Panc1 (cell line): ENCODE measurements at regions not wholly inside any gene's neighbourhood (a gene's known extent, or its start where the extent isn't known, plus 50 kb on each side); places are given as distances from the start of the nearest gene placed in this dataset.

Experiments used
- ATAC-seq: fragments of 200-7000 bp; cut with Tn5 transposase; 2 replicates; pipeline ENCODE4 v1.9.1; 2020; ENCODE audit warnings: mild to moderate bottlenecking, moderate library complexity
- BruUV-seq: library from RNA; stranded (reverse); fragments of 400-500 nt; replicated peaks from 2 replicates; lab custom pipeline; 2021; lab: Mats Ljungman, UMichigan
- CTCF ChIA-PET: fragments of 300-600 bp; sonication (Branson Sonifier 250); formaldehyde crosslinking; loops from one replicate; lab custom pipeline; 2022; ENCODE audit warnings: antibody characterized with exemption; lab: Charles Lee
- POLR2A ChIA-PET: fragments of 300-600 bp; sonication (Branson Sonifier 250); formaldehyde crosslinking; loops from one replicate; lab custom pipeline; 2022; ENCODE audit warnings: antibody characterized with exemption; lab: Charles Lee
- DNase-seq: peaks from one replicate; pipeline ENCODE4 v3.0.0-alpha.2; 2010; ENCODE audit warnings: low read depth, low spot score
- H3K27ac ChIP-seq: 2 replicates; pipeline ENCODE4 v1.5.1; 2011; ENCODE audit warnings: mild to moderate bottlenecking, low read length, inconsistent platforms
- H3K27me3 ChIP-seq: fragments of 200-500 bp; sonication (Bioruptor generic); 2 replicates; pipeline ENCODE4 v1.6.0; 2014; ENCODE audit warnings: low read length, inconsistent platforms; ENCODE audit not compliant: control insufficient read depth, insufficient read depth
- H3K36me3 ChIP-seq: fragments of 200-500 bp; sonication (Bioruptor generic); 2 replicates; pipeline ENCODE4 v1.5.1; 2014; ENCODE audit warnings: inconsistent platforms, mild to moderate bottlenecking, low read length, moderate library complexity; ENCODE audit not compliant: control insufficient read depth, insufficient read depth
- H3K4me1 ChIP-seq: 2 replicates; pipeline ENCODE4 v1.5.1; 2011; ENCODE audit warnings: inconsistent platforms, mild to moderate bottlenecking, low read length, moderate library complexity; ENCODE audit not compliant: control insufficient read depth, insufficient read depth
- H3K4me3 ChIP-seq, 2 experiments: 2 replicates each; pipeline ENCODE4 v1.5.1; 2011 to 2012; ENCODE audit warnings: low read depth in 2 of 2, low read length in 2 of 2, mild to moderate bottlenecking in 2 of 2, inconsistent platforms in 1 of 2, moderate library complexity in 1 of 2
- H3K9me3 ChIP-seq: fragments of 200-500 bp; sonication (Bioruptor generic); 2 replicates; pipeline ENCODE4 v1.5.1; 2014; ENCODE audit warnings: low read depth, mild to moderate bottlenecking, inconsistent platforms, low read length, moderate library complexity; ENCODE audit not compliant: control insufficient read depth, insufficient read depth
- CTCF ChIP-seq: fragments of 450-650 bp; IDR thresholded peaks from 2 replicates; pipeline ENCODE4 v1.5.1; 2017; ENCODE audit warnings: mild to moderate bottlenecking
- POLR2AphosphoS5 ChIP-seq: IDR thresholded peaks from 2 replicates; pipeline ENCODE4 v1.6.1; 2012; ENCODE audit warnings: mild to moderate bottlenecking, low read depth, low read length, moderate library complexity
- REST ChIP-seq, 2 experiments: IDR thresholded peaks; 2 replicates each; pipeline ENCODE4 v1.6.1; 2011 to 2012; ENCODE audit warnings: low read depth in 2 of 2, control low read depth in 1 of 2, low read length in 1 of 2, mild to moderate bottlenecking in 1 of 2, moderate library complexity in 1 of 2; ENCODE audit not compliant: insufficient read depth in 1 of 2
- SIN3A ChIP-seq: IDR thresholded peaks from 2 replicates; pipeline ENCODE4 v1.6.1; 2012; ENCODE audit warnings: low read depth, mild to moderate bottlenecking, low read length, moderate library complexity, borderline replicate concordance; ENCODE audit not compliant: insufficient read depth
- TCF7L2 ChIP-seq: IDR thresholded peaks from 2 replicates; pipeline ENCODE4 v1.6.1; 2011; ENCODE audit warnings: mild to moderate bottlenecking, low read depth, low read length, inconsistent platforms
- in situ Hi-C: cut with HindIII; loops from 2 replicates; pipeline ENCODE4 v1.10.0; 2016; ENCODE audit warnings: low sequenced_read_pairs, low pct_unique_long_range_greater_than_20kb
- intact Hi-C: fragments of 100-400 bp; cut with micrococcal nuclease; formaldehyde crosslinking; loops from one replicate; pipeline ENCODE4 v1.10.0; 2022; ENCODE audit not compliant: unreplicated experiment

GRCh38 chr6:118755941-118756646, 104.7 kb upstream of the CEP85L start:
- no peak for DNase-seq
- H3K4me1 ChIP-seq: no peaks in the 10 kb centered on the region
- H3K4me3 ChIP-seq: no peak overlapping the region
- no peak for TF ChIP-seq SIN3A
- no peaks in the 10 kb centered on the region for H3K36me3 ChIP-seq
- no peaks in the 10 kb centered on the region for H3K9me3 ChIP-seq
- in situ Hi-C loops: no loop called here
- ATAC-seq: no peak
- BruUV-seq: no TSS peak
- CTCF ChIA-PET: no interaction called here
- intact Hi-C loops: no loop called here
- peaks cover 16% of the 10 kb centered on the region for H3K27me3 ChIP-seq
- no peak overlapping the region for H3K27ac ChIP-seq
- POLR2A ChIA-PET: no interaction called here

GRCh38 chr6:118752803-118753202, 101.4 kb upstream of the CEP85L start:
- intact Hi-C loops: no loop called here
- no TSS peak for BruUV-seq
- POLR2A ChIA-PET: no interaction called here

More at GRCh38 chr6:118752803-118753202, 101.4 kb upstream of the CEP85L start:
- ATAC-seq (no peak), DNase-seq (no peak)
- Histone ChIP-seq H3K4me3 (no peak overlapping the region), H3K4me1 (no peaks in the 10 kb centered on the region), H3K27me3 (peaks cover 5% of the 10 kb centered on the region; the same call in 1 of the 2 replicates), H3K9me3 (no peaks in the 10 kb centered on the region), H3K27ac (no peak overlapping the region), H3K36me3 (no peaks in the 10 kb centered on the region)
- TF ChIP-seq CTCF (no peak), REST (IDR thresholded peaks at IDR 0.05; ENCODE audit: insufficient read depth in 1 of 2, low read depth in 2 of 2, low read length in 1 of 2) (no peak), POLR2AphosphoS5 (no peak), TCF7L2 (no peak), SIN3A (no peak)
- in situ Hi-C loops: no loop called here
- CTCF ChIA-PET: no interaction called here
